HL-60/S4 (cell line): ENCODE measurements at regions not wholly inside any gene's neighbourhood (a gene's known extent, or its start where the extent isn't known, plus 50 kb on each side); places are given as distances from the start of the nearest gene placed in this dataset.

Experiments used
- in situ Hi-C: fragments of 300-500 bp; cut with MboI; formaldehyde crosslinking; loops from 2 replicates; pipeline ENCODE4 v1.14.3; 2022; ENCODE audit warnings: low sequenced_read_pairs

- in situ Hi-C loops, result no loop called here
These were observed 937.8 kb downstream of the KCNJ2 start for GRCh38 chr17:71107136-71107535.

GRCh38 chr17:71109697-71110096, 940.4 kb downstream of the KCNJ2 start:
- in situ Hi-C loops, result no loop called here

GRCh38 chr17:71110326-71110725, 941.0 kb downstream of the KCNJ2 start:
- in situ Hi-C loops, result no loop called here

GRCh38 chr17:71111460-71111859, 942.1 kb downstream of the KCNJ2 start:
- in situ Hi-C loops, result no loop called here

GRCh38 chr17:71111934-71112333, 942.6 kb downstream of the KCNJ2 start:
- in situ Hi-C loops, result no loop called here

GRCh38 chr17:71113347-71113746, 944.0 kb downstream of the KCNJ2 start:
- in situ Hi-C loops, result no loop called here

GRCh38 chr17:71114911-71115668, 945.8 kb downstream of the KCNJ2 start:
- in situ Hi-C loops, result no loop called here

- in situ Hi-C loops, result no loop called here
These were observed 946.3 kb downstream of the KCNJ2 start for GRCh38 chr17:71115669-71115972.

GRCh38 chr17:71117466-71117865, 948.1 kb downstream of the KCNJ2 start:
- in situ Hi-C loops, result no loop called here

- in situ Hi-C loops, result no loop called here
These were observed 948.7 kb downstream of the KCNJ2 start for GRCh38 chr17:71118039-71118438.

- in situ Hi-C loops, result no loop called here
These were observed 958.1 kb downstream of the KCNJ2 start for GRCh38 chr17:71127416-71127815.

GRCh38 chr17:71142333-71142732, 973.0 kb downstream of the KCNJ2 start:
- in situ Hi-C loops, result no loop called here

GRCh38 chr17:71145486-71145885, 975.3 kb upstream of the SOX9 start:
- in situ Hi-C loops, result no loop called here

GRCh38 chr17:71147906-71148305, 972.9 kb upstream of the SOX9 start:
- in situ Hi-C loops, result no loop called here

GRCh38 chr17:71149607-71150006, 971.2 kb upstream of the SOX9 start:
- in situ Hi-C loops, result no loop called here

GRCh38 chr17:71157297-71157696, 963.5 kb upstream of the SOX9 start:
- in situ Hi-C loops, result no loop called here

- in situ Hi-C loops, result no loop called here
These were observed 962.4 kb upstream of the SOX9 start for GRCh38 chr17:71158437-71158836.

- in situ Hi-C loops, result no loop called here
These were observed 957.6 kb upstream of the SOX9 start for GRCh38 chr17:71163121-71163812.

GRCh38 chr17:71163813-71164122, 957.1 kb upstream of the SOX9 start:
- in situ Hi-C loops, result no loop called here

GRCh38 chr17:71164561-71164960, 956.3 kb upstream of the SOX9 start:
- in situ Hi-C loops, result no loop called here

GRCh38 chr17:71166311-71166710, 954.5 kb upstream of the SOX9 start:
- in situ Hi-C loops, result no loop called here

- in situ Hi-C loops, result no loop called here
These were observed 952.6 kb upstream of the SOX9 start for GRCh38 chr17:71168053-71168741.
